Sigmoid colon (tissue), 4 donors: ENCODE measurements at regions not wholly inside any gene's neighbourhood (a gene's known extent, or its start where the extent isn't known, plus 50 kb on each side); places are given as distances from the start of the nearest gene placed in this dataset.

Experiments
- EP300 ChIP-seq, 4 donors: sonication (generic); formaldehyde crosslinking; IDR thresholded peaks; one replicate each; pipeline ENCODE4 v1.6.1; 2017; ENCODE audit warnings: antibody characterized with exemption in 4 of 4
- POLR2A ChIP-seq, 2 donors: fragments of 450-650 bp; IDR thresholded peaks; one replicate each; pipeline ENCODE4 v1.6.1; 2016; ENCODE audit warnings: antibody characterized with exemption in 2 of 2, mild to moderate bottlenecking in 2 of 2, moderate library complexity in 2 of 2
- POLR2AphosphoS5 ChIP-seq, 4 donors: sonication (generic); formaldehyde crosslinking; IDR thresholded peaks; one replicate each; pipeline ENCODE4 v1.6.1; 2017; ENCODE audit warnings: antibody characterized with exemption in 4 of 4
- TF ChIP-seq, protein P1 (sequence below), 4 experiments: fragments of 450-650 bp in 3 of 4; fragments of 200-600 bp in 1 of 4; IDR thresholded peaks; one replicate each; pipeline ENCODE4 v1.5.1; 2016 to 2019; ENCODE audit warnings: antibody characterized with exemption in 4 of 4, mild to moderate bottlenecking in 3 of 4, moderate library complexity in 2 of 4

- TF ChIP-seq POLR2A (IDR thresholded peaks at IDR 0.05) (no peak), POLR2AphosphoS5 (IDR thresholded peaks at IDR 0.05) (no peak), EP300 (IDR thresholded peaks at IDR 0.05) (no peak)
- TF ChIP-seq, protein P1, sequence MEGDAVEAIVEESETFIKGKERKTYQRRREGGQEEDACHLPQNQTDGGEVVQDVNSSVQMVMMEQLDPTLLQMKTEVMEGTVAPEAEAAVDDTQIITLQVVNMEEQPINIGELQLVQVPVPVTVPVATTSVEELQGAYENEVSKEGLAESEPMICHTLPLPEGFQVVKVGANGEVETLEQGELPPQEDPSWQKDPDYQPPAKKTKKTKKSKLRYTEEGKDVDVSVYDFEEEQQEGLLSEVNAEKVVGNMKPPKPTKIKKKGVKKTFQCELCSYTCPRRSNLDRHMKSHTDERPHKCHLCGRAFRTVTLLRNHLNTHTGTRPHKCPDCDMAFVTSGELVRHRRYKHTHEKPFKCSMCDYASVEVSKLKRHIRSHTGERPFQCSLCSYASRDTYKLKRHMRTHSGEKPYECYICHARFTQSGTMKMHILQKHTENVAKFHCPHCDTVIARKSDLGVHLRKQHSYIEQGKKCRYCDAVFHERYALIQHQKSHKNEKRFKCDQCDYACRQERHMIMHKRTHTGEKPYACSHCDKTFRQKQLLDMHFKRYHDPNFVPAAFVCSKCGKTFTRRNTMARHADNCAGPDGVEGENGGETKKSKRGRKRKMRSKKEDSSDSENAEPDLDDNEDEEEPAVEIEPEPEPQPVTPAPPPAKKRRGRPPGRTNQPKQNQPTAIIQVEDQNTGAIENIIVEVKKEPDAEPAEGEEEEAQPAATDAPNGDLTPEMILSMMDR (IDR thresholded peaks at IDR 0.05): no peak
Measured at GRCh38 chr3:31407665-31408064, 125.1 kb upstream of the STT3B start.
